A549 (cell line): ENCODE measurements at regions not wholly inside any gene's neighbourhood (a gene's known extent, or its start where the extent isn't known, plus 50 kb on each side); places are given as distances from the start of the nearest gene placed in this dataset.

Experiments
- ATAC-seq, 2 experiments: fragments of 200-7000 bp in 1 of 2; fragments of >200 bp in 1 of 2; cut with Nextera tagmentation in 1 of 2; cut with Tn5 transposase in 1 of 2; 3 replicates each; pipeline versions ENCODE4 v1.8.0 to v1.9.1; 2018 to 2020; ENCODE audit warnings: mild to moderate bottlenecking in 1 of 2, moderate library complexity in 1 of 2
- CTCF ChIA-PET: fragments of 300-600 bp; sonication (Branson Sonifier 250); formaldehyde crosslinking; extraction: SDS; loops from one replicate; lab custom pipeline; 2021; ENCODE audit warnings: antibody characterized with exemption, inconsistent platforms; lab: Yijun Ruan, JAX
- POLR2A ChIA-PET: fragments of 350-600 bp; formaldehyde crosslinking; extraction: SDS; loops from one replicate; lab custom pipeline; 2021; ENCODE audit warnings: antibody characterized with exemption, inconsistent platforms; lab: Yijun Ruan, JAX
- DNase-seq, 2 experiments: peaks; one replicate each; pipeline versions ENCODE4 v3.0.0 to v3.0.0-alpha.2; 2011 to 2016; ENCODE audit warnings: low read depth in 1 of 2, low spot score in 1 of 2
- FAIRE-seq: peaks from 2 replicates; lab custom pipeline; 2011; peaks lifted over from hg19 to GRCh38; lab: Jason Lieb, UNC
- H3K27ac ChIP-seq, 2 experiments: fragments of >200 bp; sonication (Bioruptor Twin); formaldehyde crosslinking; 3 replicates each; pipeline ENCODE4 v1.5.1; 2016 to 2017
- H3K4me1 ChIP-seq: fragments of >200 bp; sonication (Bioruptor Twin); formaldehyde crosslinking; 3 replicates; pipeline ENCODE4 v1.6.1; 2016
- H3K4me2 ChIP-seq: fragments of >200 bp; sonication (Bioruptor Twin); formaldehyde crosslinking; 3 replicates; pipeline ENCODE4 v1.6.1; 2016
- H3K4me3 ChIP-seq: fragments of >200 bp; sonication (Bioruptor Twin); formaldehyde crosslinking; 3 replicates; pipeline ENCODE4 v1.5.1; 2016
- H3K9me3 ChIP-seq: fragments of >200 bp; sonication (Bioruptor Twin); formaldehyde crosslinking; 3 replicates; pipeline ENCODE4 v1.6.1; 2016
- ATOH8 ChIP-seq: fragments of 250-450 bp; sonication (Bioruptor Pico); IDR thresholded peaks from 2 replicates; pipeline ENCODE4 v1.5.0; 2020; ENCODE audit warnings: low read depth, mild to moderate bottlenecking, moderate library complexity
- CBX8 ChIP-seq: fragments of 200-600 bp; sonication (generic); IDR thresholded peaks from 2 replicates; pipeline ENCODE4 v1.6.1; 2016
- CEBPB ChIP-seq, 2 experiments: fragments of >200 bp in 1 of 2; sonication (Bioruptor Twin) in 1 of 2; formaldehyde crosslinking in 1 of 2; IDR thresholded peaks; 2 replicates each; pipeline ENCODE4 v1.6.1; 2012 to 2016
- CHD2 ChIP-seq: fragments of 150-350 bp; IDR thresholded peaks from 2 replicates; pipeline ENCODE4 v1.6.1; 2014; ENCODE audit warnings: low read length; ENCODE audit not compliant: partially characterized antibody
- CTCF ChIP-seq: fragments of >200 bp; sonication (Bioruptor Twin); formaldehyde crosslinking; IDR thresholded peaks from 3 replicates; pipeline ENCODE4 v1.5.1; 2016
- ESRRA ChIP-seq: fragments of 150-350 bp; IDR thresholded peaks from 2 replicates; pipeline ENCODE4 v1.6.1; 2014; ENCODE audit warnings: mild to moderate bottlenecking, low read length, borderline replicate concordance
- FOSL2 ChIP-seq, 2 experiments: fragments of 450-650 bp in 1 of 2; fragments of >200 bp in 1 of 2; sonication (Bioruptor Twin) in 1 of 2; formaldehyde crosslinking; IDR thresholded peaks; 2 replicates each; pipeline versions ENCODE4 v1.5.0 to v1.6.1; 2016 to 2020; ENCODE audit warnings: mild to moderate bottlenecking in 1 of 2, moderate library complexity in 1 of 2
- GATA3 ChIP-seq: IDR thresholded peaks from 2 replicates; pipeline ENCODE4 v1.6.1; 2012; ENCODE audit warnings: borderline replicate concordance
- HES2 ChIP-seq: fragments of >200 bp; sonication (Bioruptor Twin); formaldehyde crosslinking; IDR thresholded peaks from 2 replicates; pipeline ENCODE4 v1.6.1; 2016
- HOXB13 ChIP-seq: fragments of 250-450 bp; sonication (Bioruptor Pico); IDR thresholded peaks from 2 replicates; pipeline ENCODE4 v1.5.0; 2020; ENCODE audit warnings: low read depth, mild to moderate bottlenecking, moderate library complexity
- HOXB5 ChIP-seq: fragments of 250-450 bp; sonication (Bioruptor Pico); IDR thresholded peaks from 2 replicates; pipeline ENCODE4 v1.5.0; 2020; ENCODE audit warnings: mild to moderate bottlenecking, moderate library complexity
- JUN ChIP-seq, 2 experiments: fragments of >200 bp; sonication (Bioruptor Twin); formaldehyde crosslinking; IDR thresholded peaks; 2 replicates in 1 of 2; 3 replicates in 1 of 2; pipeline ENCODE4 v1.6.1; 2016 to 2017
- KDM5A ChIP-seq: fragments of 200-600 bp; sonication (generic); IDR thresholded peaks from 2 replicates; pipeline ENCODE4 v1.6.1; 2016; ENCODE audit warnings: antibody characterized with exemption, mild to moderate bottlenecking
- MAZ ChIP-seq: fragments of 150-350 bp; IDR thresholded peaks from 2 replicates; pipeline ENCODE4 v1.6.1; 2014; ENCODE audit warnings: antibody characterized with exemption, low read depth, low read length, borderline replicate concordance
- NR3C1 ChIP-seq: fragments of >200 bp; sonication (Bioruptor Twin); formaldehyde crosslinking; IDR thresholded peaks from 3 replicates; pipeline ENCODE4 v1.6.1; 2017
- PBX3 ChIP-seq: IDR thresholded peaks from 2 replicates; pipeline ENCODE4 v1.6.1; 2012
- POLR2A ChIP-seq: IDR thresholded peaks from 2 replicates; pipeline ENCODE4 v1.6.1; 2012; ENCODE audit warnings: mild to moderate bottlenecking, low read length
- POLR2AphosphoS2 ChIP-seq: conservative IDR thresholded peaks from 2 replicates; pipeline ENCODE4 v1.6.1; 2012; ENCODE audit warnings: low read length, improper control_type of control experiment, inconsistent platforms
- RARB ChIP-seq: fragments of 250-450 bp; sonication (Bioruptor Pico); IDR thresholded peaks from 2 replicates; pipeline ENCODE4 v1.8.0; 2021; ENCODE audit warnings: mild to moderate bottlenecking, moderate library complexity
- RCOR1 ChIP-seq: fragments of 150-350 bp; IDR thresholded peaks from 2 replicates; pipeline ENCODE4 v1.6.1; 2014; ENCODE audit warnings: antibody characterized with exemption, low read length, low read depth
- REST ChIP-seq: fragments of 200-600 bp; sonication (generic); IDR thresholded peaks from 2 replicates; pipeline ENCODE4 v1.6.1; 2016; ENCODE audit warnings: antibody characterized with exemption, mild to moderate bottlenecking, moderate library complexity
- RNF2 ChIP-seq: fragments of 200-600 bp; sonication (generic); IDR thresholded peaks from 2 replicates; pipeline ENCODE4 v1.6.1; 2016; ENCODE audit warnings: low read depth, mild to moderate bottlenecking, antibody characterized with exemption, moderate library complexity, borderline replicate concordance
- ZC3H11A ChIP-seq: fragments of 450-650 bp; IDR thresholded peaks from 2 replicates; pipeline ENCODE4 v1.6.1; 2014; ENCODE audit warnings: antibody characterized with exemption, mild to moderate bottlenecking
- ZNF302 ChIP-seq: fragments of 250-450 bp; sonication (Bioruptor Pico); IDR thresholded peaks from 2 replicates; pipeline ENCODE4 v1.9.0; 2021; ENCODE audit warnings: inconsistent platforms, mild to moderate bottlenecking, moderate library complexity
- whole genome bisulfite sequencing: methylation state at CpG from one replicate; pipeline ENCODE4 v1.1.6; 2017; ENCODE audit errors: missing lambda C conversion rate; 5-methylcytosine and 5-hydroxymethylcytosine counted together

GRCh38 chr4:178917756-178918155, 1475.5 kb upstream of the AGA start:
- ATAC-seq = no peak
- no peak for TF ChIP-seq ZC3H11A
- TF ChIP-seq GATA3 = no peak
- no peak for TF ChIP-seq CTCF
- TF ChIP-seq KDM5A = no peak
- TF ChIP-seq HOXB13 (CRISPR knock-in tag) = no peak
- TF ChIP-seq NR3C1 = no peak

GRCh38 chr4:178937130-178937529, 1494.9 kb upstream of the AGA start:
- no peak overlapping the region for H3K4me2 ChIP-seq
- WGBS = 13% methylated on average over 1 of the region's 1 CpG
- DNase-seq (peak in 1 of 2 experiments; percentile 1), FAIRE-seq (no peak), ATAC-seq (no peak)
- ChIA-PET POLR2A (no interaction called here), CTCF (no interaction called here)
- no peaks in the 10 kb centered on the region for H3K4me1 ChIP-seq
- H3K4me3 ChIP-seq = no peak overlapping the region
- H3K27ac ChIP-seq = no peak overlapping the region
- TF ChIP-seq FOSL2 (IDR thresholded peaks at IDR 0.05) (no peak), FOSL2 (CRISPR knock-in tag; IDR thresholded peaks at IDR 0.05) (peak; percentile 49; the same call in 1 of the 2 replicates), CBX8 (no peak), RCOR1 (no peak), CHD2 (no peak), RNF2 (no peak), ESRRA (no peak), POLR2A (no peak), HOXB5 (CRISPR knock-in tag) (no peak)
- H3K9me3 ChIP-seq = no peaks in the 10 kb centered on the region

More at GRCh38 chr4:178917756-178918155, 1475.5 kb upstream of the AGA start:
- FAIRE-seq = no peak
- no peaks in the 10 kb centered on the region for H3K4me1 ChIP-seq
- no peaks in the 10 kb centered on the region for H3K9me3 ChIP-seq
- no peak overlapping the region for H3K27ac ChIP-seq
- WGBS = 0% methylated on average over 1 of the region's 1 CpG
- POLR2A ChIA-PET = no interaction called here
- CTCF ChIA-PET = no interaction called here
- DNase-seq = no peak
- no peak overlapping the region for H3K4me2 ChIP-seq
- H3K4me3 ChIP-seq = no peak overlapping the region

- WGBS = 28% methylated on average over 7 of the region's 7 CpGs
- Histone ChIP-seq H3K4me2 (no peak overlapping the region), H3K27ac (no peak overlapping the region), H3K9me3 (no peaks in the 10 kb centered on the region), H3K4me1 (no peaks in the 10 kb centered on the region), H3K4me3 (no peak overlapping the region)
- no peak for ATAC-seq
- DNase-seq = no peak
- POLR2A ChIA-PET = no interaction called here
- CTCF ChIA-PET = no interaction called here
- no peak for FAIRE-seq
- TF ChIP-seq PBX3 (no peak), POLR2AphosphoS2 (no peak), ZNF302 (CRISPR knock-in tag) (no peak), ATOH8 (no peak), MAZ (no peak), CTCF (no peak), ESRRA (no peak), JUN (IDR thresholded peaks at IDR 0.05) (no peak), HES2 (no peak), CEBPB (IDR thresholded peaks at IDR 0.05) (no peak), REST (no peak), RARB (CRISPR knock-in tag) (no peak), CHD2 (no peak)
Observed at GRCh38 chr4:178941975-178942374, 1499.7 kb upstream of the AGA start.
